Right hindlimb (tissue), 1 donor: ENCODE measurements at regions not wholly inside any gene's neighbourhood (a gene's known extent, or its start where the extent isn't known, plus 50 kb on each side); places are given as distances from the start of the nearest gene placed in this dataset.

Experiments
- DNase-seq: peaks from one replicate; pipeline ENCODE4 v3.0.0-alpha.2; 2018

- no peak for DNase-seq
Measured at GRCh38 chr1:188371295-188371806, 1542.6 kb downstream of the PLA2G4A start.

GRCh38 chr1:188372821-188373220, 1544.1 kb downstream of the PLA2G4A start:
- no peak for DNase-seq

GRCh38 chr1:188382851-188383250, 1554.1 kb downstream of the PLA2G4A start:
- DNase-seq: no peak

GRCh38 chr1:188386161-188386560, 1557.4 kb downstream of the PLA2G4A start:
- DNase-seq: no peak

- no peak for DNase-seq
Measured at GRCh38 chr1:188386666-188387065, 1557.9 kb downstream of the PLA2G4A start.

GRCh38 chr1:188394677-188395076, 1565.9 kb downstream of the PLA2G4A start:
- no peak for DNase-seq

GRCh38 chr1:188397521-188397920, 1568.8 kb downstream of the PLA2G4A start:
- DNase-seq: no peak

GRCh38 chr1:188402986-188403385, 1574.2 kb downstream of the PLA2G4A start:
- DNase-seq: no peak

- no peak for DNase-seq
Measured at GRCh38 chr1:188406636-188407035, 1577.9 kb downstream of the PLA2G4A start.

GRCh38 chr1:188420177-188420576, 1591.4 kb downstream of the PLA2G4A start:
- DNase-seq: no peak

GRCh38 chr1:188423073-188423472, 1594.3 kb downstream of the PLA2G4A start:
- DNase-seq: no peak

- no peak for DNase-seq
Measured at GRCh38 chr1:188424176-188424575, 1595.4 kb downstream of the PLA2G4A start.

GRCh38 chr1:188425687-188426086, 1596.9 kb downstream of the PLA2G4A start:
- no peak for DNase-seq

GRCh38 chr1:188426561-188426960, 1597.8 kb downstream of the PLA2G4A start:
- no peak for DNase-seq

- DNase-seq: no peak
Measured at GRCh38 chr1:188427642-188428041, 1598.9 kb downstream of the PLA2G4A start.

GRCh38 chr1:188429386-188429785, 1600.6 kb downstream of the PLA2G4A start:
- DNase-seq: no peak

GRCh38 chr1:188432427-188432826, 1603.7 kb downstream of the PLA2G4A start:
- no peak for DNase-seq

- DNase-seq: no peak
Measured at GRCh38 chr1:188433425-188433824, 1604.7 kb downstream of the PLA2G4A start.

- no peak for DNase-seq
Measured at GRCh38 chr1:188444526-188444925, 1615.8 kb downstream of the PLA2G4A start.

GRCh38 chr1:188462837-188463236, 1634.1 kb downstream of the PLA2G4A start:
- DNase-seq: no peak

GRCh38 chr1:188463919-188464318, 1635.2 kb downstream of the PLA2G4A start:
- no peak for DNase-seq

GRCh38 chr1:188466539-188466938, 1637.8 kb downstream of the PLA2G4A start:
- DNase-seq: no peak

- no peak for DNase-seq
Measured at GRCh38 chr1:188476606-188477005, 1647.9 kb downstream of the PLA2G4A start.

GRCh38 chr1:188489336-188490112, 1660.8 kb downstream of the PLA2G4A start:
- no peak for DNase-seq

GRCh38 chr1:188496506-188496905, 1667.8 kb downstream of the PLA2G4A start:
- DNase-seq: no peak
